GM23248 (cell line): ENCODE measurements at regions not wholly inside any gene's neighbourhood (a gene's known extent, or its start where the extent isn't known, plus 50 kb on each side); places are given as distances from the start of the nearest gene placed in this dataset.
"Not testable (repeated sequence)": the region's sequence is repeated elsewhere in the genome, so short reads cannot be mapped to it uniquely, and the experiment has no call there.

Experiments used
- EZH2 ChIP-seq: fragments of 200-600 bp; sonication (generic); IDR thresholded peaks from 2 replicates; pipeline ENCODE4 v1.6.1; 2018; ENCODE audit warnings: antibody characterized with exemption, mild to moderate bottlenecking; ENCODE audit not compliant: insufficient read depth, poor library complexity, severe bottlenecking
- EZH2phosphoT487 ChIP-seq: fragments of 200-600 bp; sonication (generic); IDR thresholded peaks from 2 replicates; pipeline ENCODE4 v1.6.1; 2018; ENCODE audit warnings: antibody characterized with exemption, moderate library complexity, mild to moderate bottlenecking, low read depth; ENCODE audit not compliant: insufficient read depth

DNA sequence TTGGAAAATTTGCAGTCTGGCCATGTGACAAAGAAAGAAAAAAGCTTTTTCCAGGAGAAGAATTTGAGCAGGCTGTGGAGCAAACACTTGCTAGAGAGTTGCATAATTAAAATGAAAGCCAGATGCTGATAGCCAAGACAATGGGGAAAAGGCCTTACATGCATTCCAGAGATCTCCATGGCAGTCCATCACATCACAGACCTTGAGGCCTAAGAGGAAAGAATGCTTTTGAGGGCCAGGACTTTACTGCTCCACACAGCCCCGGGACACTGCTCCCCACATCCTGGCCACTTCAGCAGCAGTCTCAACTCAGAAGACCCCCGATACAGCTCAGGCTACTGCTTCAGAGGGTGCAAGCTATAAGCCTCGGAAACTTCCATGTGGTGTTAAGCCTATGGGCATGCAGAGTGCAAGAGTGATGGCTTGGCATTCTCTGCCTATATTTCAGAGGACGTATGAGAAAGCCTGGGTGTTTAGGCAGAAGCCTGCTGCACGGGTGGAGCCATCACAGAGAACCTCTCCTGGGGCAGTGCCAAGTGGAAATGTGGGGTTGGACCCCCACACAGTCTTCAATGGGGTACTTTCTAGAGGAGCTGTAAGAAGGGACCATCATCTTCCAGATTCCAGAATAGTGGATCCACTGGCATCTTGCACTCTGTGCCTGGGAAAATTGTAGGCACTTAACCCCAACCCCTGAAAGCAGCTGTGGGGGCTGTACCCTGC is 230.7 kb downstream of the POTEG start:
- TF ChIP-seq EZH2, EZH2phosphoT487: not testable (repeated sequence)
